PFSK-1 (cell line): ENCODE measurements at regions not wholly inside any gene's neighbourhood (a gene's known extent, or its start where the extent isn't known, plus 50 kb on each side); places are given as distances from the start of the nearest gene placed in this dataset.

ENCODE experiments used
- FOXP2 ChIP-seq: optimal IDR thresholded peaks from 2 replicates; pipeline ENCODE3; 2011; ENCODE audit warnings: borderline replicate concordance, control low read depth, inconsistent platforms; ENCODE audit not compliant: insufficient read depth; ENCODE audit errors: extremely low read length, extremely low read depth
- POLR2AphosphoS5 ChIP-seq: IDR thresholded peaks from 2 replicates; pipeline ENCODE4 v1.6.1; 2012; ENCODE audit warnings: low read depth, mild to moderate bottlenecking, control low read depth, low read length, moderate library complexity
- REST ChIP-seq, 2 experiments: IDR thresholded peaks; 2 replicates each; pipeline versions ENCODE4 v1.6.1 to v1.8.0; 2011 to 2012; ENCODE audit warnings: low read depth in 2 of 2, low read length in 2 of 2, control low read depth in 1 of 2, inconsistent platforms in 1 of 2, mild to moderate bottlenecking in 1 of 2, moderate library complexity in 1 of 2; ENCODE audit not compliant: insufficient read depth in 1 of 2
- SIN3A ChIP-seq: IDR thresholded peaks from 2 replicates; pipeline ENCODE4 v1.6.1; 2012; ENCODE audit warnings: mild to moderate bottlenecking, low read length, moderate library complexity, borderline replicate concordance; ENCODE audit not compliant: insufficient read depth
- TAF1 ChIP-seq: IDR thresholded peaks from 2 replicates; pipeline ENCODE4 v1.6.1; 2012; ENCODE audit warnings: low read length, control low read depth, borderline replicate concordance; ENCODE audit not compliant: insufficient read depth

GRCh38 chr12:61919686-61920085 is 340.5 kb upstream of the USP15 start:
- no peak for TF ChIP-seq REST (IDR thresholded peaks at IDR 0.05; ENCODE audit: insufficient read depth in 1 of 2, low read depth in 2 of 2, low read length in 2 of 2)
- TF ChIP-seq POLR2AphosphoS5 = no peak
- no peak for TF ChIP-seq TAF1
- TF ChIP-seq SIN3A = no peak
- no peak for TF ChIP-seq FOXP2
